LNCaP clone FGC (cell line): ENCODE measurements at regions not wholly inside any gene's neighbourhood (a gene's known extent, or its start where the extent isn't known, plus 50 kb on each side); places are given as distances from the start of the nearest gene placed in this dataset.

Source experiments
- DNase-seq: peaks from one replicate; pipeline ENCODE4 v3.0.0-alpha.2; 2011; ENCODE audit warnings: low read depth
- H3K4me3 ChIP-seq: 2 replicates; pipeline ENCODE4 v1.5.1; 2011; ENCODE audit warnings: mild to moderate bottlenecking, low read depth, low read length, control low read depth
- TF ChIP-seq, protein P1 (sequence below): IDR thresholded peaks from 2 replicates; pipeline ENCODE4 v1.5.1; 2012; ENCODE audit warnings: mild to moderate bottlenecking; ENCODE audit not compliant: control insufficient read depth, insufficient read depth; ENCODE audit errors: extremely low read depth

DNA sequence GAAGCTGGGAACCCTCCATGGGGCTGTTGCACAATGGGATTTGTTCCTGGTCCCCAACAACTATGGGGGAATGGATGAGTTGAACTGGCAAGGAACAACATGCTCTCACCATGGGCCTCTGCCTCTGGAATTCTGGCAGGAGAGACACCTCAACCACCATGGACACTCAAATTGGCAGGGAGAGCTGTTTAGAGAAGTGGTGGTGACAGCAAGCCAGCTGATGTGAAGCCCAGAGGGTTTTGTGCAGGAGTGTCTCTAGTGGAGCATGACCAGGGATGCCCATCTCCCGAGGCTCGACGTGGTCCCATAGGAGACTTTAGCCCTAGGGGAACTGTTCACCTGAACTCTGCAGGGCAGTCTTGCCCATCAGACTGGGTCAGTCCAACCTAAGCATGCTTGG lies 345.2 kb upstream of the CCDC196 start:
- no peak overlapping the region for H3K4me3 ChIP-seq
- TF ChIP-seq, protein P1, sequence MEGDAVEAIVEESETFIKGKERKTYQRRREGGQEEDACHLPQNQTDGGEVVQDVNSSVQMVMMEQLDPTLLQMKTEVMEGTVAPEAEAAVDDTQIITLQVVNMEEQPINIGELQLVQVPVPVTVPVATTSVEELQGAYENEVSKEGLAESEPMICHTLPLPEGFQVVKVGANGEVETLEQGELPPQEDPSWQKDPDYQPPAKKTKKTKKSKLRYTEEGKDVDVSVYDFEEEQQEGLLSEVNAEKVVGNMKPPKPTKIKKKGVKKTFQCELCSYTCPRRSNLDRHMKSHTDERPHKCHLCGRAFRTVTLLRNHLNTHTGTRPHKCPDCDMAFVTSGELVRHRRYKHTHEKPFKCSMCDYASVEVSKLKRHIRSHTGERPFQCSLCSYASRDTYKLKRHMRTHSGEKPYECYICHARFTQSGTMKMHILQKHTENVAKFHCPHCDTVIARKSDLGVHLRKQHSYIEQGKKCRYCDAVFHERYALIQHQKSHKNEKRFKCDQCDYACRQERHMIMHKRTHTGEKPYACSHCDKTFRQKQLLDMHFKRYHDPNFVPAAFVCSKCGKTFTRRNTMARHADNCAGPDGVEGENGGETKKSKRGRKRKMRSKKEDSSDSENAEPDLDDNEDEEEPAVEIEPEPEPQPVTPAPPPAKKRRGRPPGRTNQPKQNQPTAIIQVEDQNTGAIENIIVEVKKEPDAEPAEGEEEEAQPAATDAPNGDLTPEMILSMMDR, result no peak
- DNase-seq, result no peak

DNA sequence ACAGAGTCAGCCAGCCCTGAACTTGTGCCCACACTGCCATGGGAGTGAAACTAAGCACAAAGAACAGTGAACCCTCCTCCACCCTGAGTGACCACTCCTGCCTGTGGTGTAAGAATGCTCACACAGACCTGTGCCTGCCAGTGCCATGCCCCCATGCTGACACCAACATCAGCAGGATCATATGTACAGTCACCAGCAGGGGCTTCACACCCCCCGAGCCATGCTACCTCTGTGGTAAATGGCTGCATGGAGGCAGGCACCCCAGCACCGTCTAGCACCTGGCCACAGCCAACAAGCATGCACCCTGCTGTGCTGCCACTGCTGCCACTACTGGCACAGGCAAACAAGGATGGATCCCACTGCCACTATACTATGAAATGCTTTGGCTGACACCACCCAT lies 344.4 kb upstream of the CCDC196 start:
- no peak overlapping the region for H3K4me3 ChIP-seq
- no peak for DNase-seq
- TF ChIP-seq, protein P1, result no peak

DNA sequence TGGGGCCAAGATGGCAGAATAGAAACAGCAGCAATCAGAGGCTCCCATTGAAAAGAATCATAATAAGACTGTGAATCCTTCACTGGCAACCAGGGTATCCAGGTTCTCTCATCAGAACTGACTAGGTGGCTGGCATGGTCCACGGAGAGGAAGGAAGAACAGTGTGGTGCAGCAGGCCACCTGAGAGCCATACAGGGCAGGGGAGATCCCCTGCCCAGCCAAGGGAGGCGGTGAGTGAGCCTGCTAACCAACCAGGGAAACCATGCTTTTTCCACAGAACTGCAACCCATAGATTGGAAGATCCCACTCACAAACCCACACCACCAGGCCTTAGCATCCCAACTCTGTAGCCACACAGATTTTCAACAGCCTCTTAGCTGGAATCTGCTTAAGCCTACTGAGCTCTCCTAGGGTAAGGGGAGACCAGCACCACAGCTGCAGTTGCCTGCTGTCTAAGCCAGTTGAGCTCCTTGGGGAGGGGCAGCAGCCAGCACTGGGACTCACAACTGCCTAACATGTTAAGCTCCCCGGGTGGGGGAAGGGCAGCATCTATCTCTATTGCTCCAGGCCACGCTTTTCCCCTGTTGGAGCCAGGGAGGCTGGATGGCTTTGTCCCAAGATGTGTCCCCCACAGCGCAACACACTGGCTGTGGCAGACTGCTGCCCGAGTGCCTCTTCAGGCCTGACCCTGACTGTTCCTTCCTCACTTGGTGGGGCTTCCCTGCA lies 342.6 kb upstream of the CCDC196 start:
- TF ChIP-seq, protein P1, result no peak
- no peak overlapping the region for H3K4me3 ChIP-seq
- DNase-seq, result no peak

DNA sequence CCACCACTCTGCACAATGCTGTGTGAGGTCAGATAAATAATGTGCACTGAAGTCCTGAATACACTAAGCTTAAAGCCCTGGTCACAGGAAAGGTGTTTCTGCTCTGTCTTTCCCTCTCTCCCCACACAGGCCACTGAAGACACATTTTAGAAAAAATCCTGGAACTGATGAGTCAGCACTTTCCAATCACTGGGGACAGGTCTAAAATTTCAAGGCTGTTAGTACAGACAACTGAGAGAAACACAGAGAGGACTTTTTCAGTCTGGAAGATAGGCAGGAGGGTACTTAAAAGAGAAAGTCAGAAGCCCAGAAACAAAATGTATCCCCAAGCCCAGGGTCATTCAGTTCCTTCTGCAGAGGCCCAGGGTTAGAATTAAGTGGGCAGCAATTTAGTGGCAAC lies 333.9 kb upstream of the CCDC196 start:
- no peak for DNase-seq
- H3K4me3 ChIP-seq, result no peak overlapping the region
- TF ChIP-seq, protein P1, result no peak

DNA sequence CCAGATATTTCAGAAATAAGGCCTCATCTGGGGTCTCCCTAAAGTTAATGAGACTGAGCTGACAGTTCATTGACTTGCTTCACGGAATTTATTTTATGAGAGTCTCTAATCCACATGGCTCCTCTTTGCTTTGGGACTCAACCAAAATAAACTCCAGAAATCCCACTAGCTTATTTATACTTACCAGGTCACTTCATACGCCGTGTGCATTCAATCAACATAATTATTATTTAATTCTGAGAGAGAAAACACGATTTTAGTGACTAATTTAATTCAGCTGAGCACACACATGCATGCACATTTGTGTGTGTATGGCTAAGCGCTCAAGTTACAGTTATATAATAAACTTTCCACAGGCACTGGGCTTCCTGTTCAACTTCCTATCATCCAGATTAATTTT lies 333.4 kb upstream of the CCDC196 start:
- H3K4me3 ChIP-seq, result no peak overlapping the region
- TF ChIP-seq, protein P1, result no peak
- peak; percentile 21 for DNase-seq

DNA sequence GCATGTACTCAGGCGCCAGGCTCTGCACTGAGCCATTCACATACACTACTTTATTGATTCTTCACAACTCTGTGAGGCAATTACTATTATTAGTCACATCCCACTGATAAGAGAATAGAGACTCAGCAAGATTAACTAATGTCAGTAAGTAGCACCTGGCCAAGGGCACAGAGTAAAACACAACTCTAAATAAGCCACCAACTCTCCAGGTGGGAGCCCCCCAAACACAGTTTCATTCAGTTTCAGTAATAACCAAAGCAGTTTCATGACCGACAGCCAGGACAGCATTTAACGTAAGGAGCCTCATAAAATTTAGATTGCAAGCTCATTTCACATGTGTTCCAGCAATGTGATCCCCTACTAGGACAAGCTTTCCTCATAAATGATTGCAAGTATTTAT lies 323.1 kb upstream of the CCDC196 start:
- H3K4me3 ChIP-seq, result no peak overlapping the region
- no peak for DNase-seq
- TF ChIP-seq, protein P1, result no peak

DNA sequence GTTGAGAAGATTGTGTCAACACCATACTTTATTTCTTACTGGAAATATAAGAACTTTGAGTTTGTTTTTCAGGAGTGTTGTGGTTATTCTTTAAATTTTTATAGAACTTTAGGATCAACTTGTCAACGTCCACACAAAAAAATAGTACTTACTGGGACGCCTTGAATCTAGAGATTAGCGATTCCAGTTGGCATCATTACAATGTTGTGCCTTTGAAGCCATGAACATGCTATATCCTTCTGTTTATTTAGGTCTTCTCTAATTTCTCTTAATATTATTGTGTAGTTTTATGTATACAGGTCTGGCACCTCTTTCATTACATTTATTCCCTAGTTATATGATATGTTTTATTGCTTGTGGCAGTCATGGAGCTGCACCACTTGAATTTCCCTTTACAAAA lies 320.8 kb upstream of the CCDC196 start:
- TF ChIP-seq, protein P1, result no peak
- no peak for DNase-seq
- no peak overlapping the region for H3K4me3 ChIP-seq
